Gastrocnemius medialis (tissue), 4 donors: ENCODE measurements at regions not wholly inside any gene's neighbourhood (a gene's known extent, or its start where the extent isn't known, plus 50 kb on each side); places are given as distances from the start of the nearest gene placed in this dataset.
"Not testable (repeated sequence)": the region's sequence is repeated elsewhere in the genome, so short reads cannot be mapped to it uniquely, and the experiment has no call there.

Source experiments
- ATAC-seq, 2 donors: fragments of 150-250 bp; one replicate each; pipeline ENCODE4 v1.9.1; 2016
- DNase-seq, 2 donors: peaks; one replicate each; pipeline ENCODE4 v3.0.0-alpha.2; 2019
- H3K27ac ChIP-seq, 4 donors: fragments of 200-600 bp; sonication (generic); 1 replicate in 1 of 4; 2 replicates in 3 of 4; pipeline ENCODE4 v1.5.1; 2016 to 2018; ENCODE audit warnings: mild to moderate bottlenecking in 2 of 4, moderate library complexity in 1 of 4
- H3K27me3 ChIP-seq, 3 donors: fragments of 200-600 bp; sonication (generic) in 2 of 3; 1 replicate in 1 of 3; 2 replicates in 2 of 3; pipeline versions ENCODE4 v1.5.1 to v1.6.0; 2016 to 2019; ENCODE audit warnings: mild to moderate bottlenecking in 1 of 3, moderate library complexity in 1 of 3
- H3K36me3 ChIP-seq, 2 donors: fragments of 200-600 bp; sonication (generic) in 1 of 2; one replicate each; pipeline ENCODE4 v1.5.1; 2017 to 2018
- H3K4me1 ChIP-seq, 2 donors: fragments of 200-600 bp; sonication (generic) in 1 of 2; one replicate each; pipeline ENCODE4 v1.5.1; 2016 to 2017; ENCODE audit warnings: mild to moderate bottlenecking in 2 of 2
- H3K4me3 ChIP-seq, 4 donors: fragments of 200-600 bp; sonication (generic) in 3 of 4; 1 replicate in 1 of 4; 2 replicates in 3 of 4; pipeline ENCODE4 v1.5.1; 2016 to 2019; ENCODE audit warnings: mild to moderate bottlenecking in 2 of 4
- H3K9me3 ChIP-seq, 3 donors: fragments of 200-600 bp; sonication (generic) in 2 of 3; 1 replicate in 1 of 3; 2 replicates in 2 of 3; pipeline ENCODE4 v1.5.1; 2016 to 2019
- POLR2A ChIP-seq, 2 donors: fragments of 450-650 bp; IDR thresholded peaks; one replicate each; pipeline ENCODE4 v1.6.1; 2017; ENCODE audit warnings: antibody characterized with exemption in 2 of 2, mild to moderate bottlenecking in 2 of 2, moderate library complexity in 2 of 2
- in situ Hi-C, 4 donors: fragments of 200-750 bp; cut with MboI; loops; one replicate each; pipeline versions ENCODE4 v1.15.0 to v1.8.0; 2017; ENCODE audit warnings: low sequenced_read_pairs in 4 of 4
- intact Hi-C: fragments of 100-400 bp; cut with DNase I; formaldehyde crosslinking; loops from one replicate; pipeline ENCODE4 v1.15.1; 2023; ENCODE audit warnings: low total_unique reads
- TF ChIP-seq, protein P1 (sequence below), 5 experiments: fragments of 450-650 bp in 3 of 5; fragments of 200-600 bp in 2 of 5; sonication (generic) in 2 of 5; IDR thresholded peaks in 4 of 5; conservative IDR thresholded peaks in 1 of 5; 1 replicate in 4 of 5; 2 replicates in 1 of 5; pipeline ENCODE4 v1.5.1; 2016 to 2019; ENCODE audit warnings: antibody characterized with exemption in 5 of 5, mild to moderate bottlenecking in 3 of 5, moderate library complexity in 3 of 5

DNA sequence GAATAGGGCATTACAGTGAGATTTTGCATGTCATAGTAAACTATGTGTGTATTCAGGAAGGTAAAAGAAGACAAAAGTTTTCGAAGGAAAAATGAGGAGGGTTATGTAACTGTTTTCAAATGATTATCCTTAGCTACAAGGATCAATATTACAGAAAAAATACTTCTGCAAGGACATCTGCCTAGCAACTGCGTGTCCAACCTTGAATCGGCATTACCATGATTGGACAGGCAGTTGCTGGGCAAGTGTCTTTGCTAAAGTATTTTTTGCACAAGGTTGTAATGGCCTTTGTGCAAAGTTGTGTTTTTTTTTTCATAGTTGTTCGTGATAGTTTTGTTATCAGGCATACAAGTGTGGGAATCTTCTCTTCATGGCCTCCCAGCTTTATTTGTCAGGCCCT, 136.8 kb downstream of the FASLG start:
- Histone ChIP-seq H3K36me3 (no peaks in the 10 kb centered on the region), H3K4me3 (no peak overlapping the region), H3K27me3 (no peaks in the 10 kb centered on the region), H3K9me3 (no peaks in the 10 kb centered on the region), H3K27ac (no peak overlapping the region), H3K4me1 (no peaks in the 10 kb centered on the region)
- ATAC-seq (no peak), DNase-seq (no peak)
- in situ Hi-C loops (no loop called here), intact Hi-C loops (no loop called here)
- TF ChIP-seq POLR2A (IDR thresholded peaks at IDR 0.05): no peak
- TF ChIP-seq, protein P1, sequence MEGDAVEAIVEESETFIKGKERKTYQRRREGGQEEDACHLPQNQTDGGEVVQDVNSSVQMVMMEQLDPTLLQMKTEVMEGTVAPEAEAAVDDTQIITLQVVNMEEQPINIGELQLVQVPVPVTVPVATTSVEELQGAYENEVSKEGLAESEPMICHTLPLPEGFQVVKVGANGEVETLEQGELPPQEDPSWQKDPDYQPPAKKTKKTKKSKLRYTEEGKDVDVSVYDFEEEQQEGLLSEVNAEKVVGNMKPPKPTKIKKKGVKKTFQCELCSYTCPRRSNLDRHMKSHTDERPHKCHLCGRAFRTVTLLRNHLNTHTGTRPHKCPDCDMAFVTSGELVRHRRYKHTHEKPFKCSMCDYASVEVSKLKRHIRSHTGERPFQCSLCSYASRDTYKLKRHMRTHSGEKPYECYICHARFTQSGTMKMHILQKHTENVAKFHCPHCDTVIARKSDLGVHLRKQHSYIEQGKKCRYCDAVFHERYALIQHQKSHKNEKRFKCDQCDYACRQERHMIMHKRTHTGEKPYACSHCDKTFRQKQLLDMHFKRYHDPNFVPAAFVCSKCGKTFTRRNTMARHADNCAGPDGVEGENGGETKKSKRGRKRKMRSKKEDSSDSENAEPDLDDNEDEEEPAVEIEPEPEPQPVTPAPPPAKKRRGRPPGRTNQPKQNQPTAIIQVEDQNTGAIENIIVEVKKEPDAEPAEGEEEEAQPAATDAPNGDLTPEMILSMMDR (IDR thresholded peaks at IDR 0.05 in 4 of 5, conservative IDR thresholded peaks at IDR 0.05 in 1 of 5): no peak

- H3K27me3 ChIP-seq, H3K9me3 ChIP-seq, intact Hi-C loops, H3K4me3 ChIP-seq, DNase-seq, H3K4me1 ChIP-seq, ATAC-seq, H3K36me3 ChIP-seq, H3K27ac ChIP-seq: not testable (repeated sequence)
- in situ Hi-C loops: loop anchor here in 1 of 4 donors (25.0 kb wide), 1 partner anchor 412 kb away; the partner anchor contains the start of gene TNFSF4
These were observed 140.9 kb downstream of the FASLG start for GRCh38 chr1:172799804-172800203.

GRCh38 chr1:172801771-172802322, 142.9 kb downstream of the FASLG start:
- no peaks in the 10 kb centered on the region for H3K27me3 ChIP-seq
- no peak for ATAC-seq
- H3K9me3 ChIP-seq: no peaks in the 10 kb centered on the region
- TF ChIP-seq, protein P1 (IDR thresholded peaks at IDR 0.05 in 4 of 5, conservative IDR thresholded peaks at IDR 0.05 in 1 of 5): no peak
- no peak for TF ChIP-seq POLR2A (IDR thresholded peaks at IDR 0.05)
- intact Hi-C loops: no loop called here
- no peak overlapping the region for H3K4me3 ChIP-seq
- no peaks in the 10 kb centered on the region for H3K4me1 ChIP-seq
- in situ Hi-C loops: loop anchor here in 1 of 4 donors (25.0 kb wide), 1 partner anchor 410 kb away; the partner anchor contains the start of gene TNFSF4
- no peak overlapping the region for H3K27ac ChIP-seq
- DNase-seq: no peak
- H3K36me3 ChIP-seq: no peaks in the 10 kb centered on the region

DNA sequence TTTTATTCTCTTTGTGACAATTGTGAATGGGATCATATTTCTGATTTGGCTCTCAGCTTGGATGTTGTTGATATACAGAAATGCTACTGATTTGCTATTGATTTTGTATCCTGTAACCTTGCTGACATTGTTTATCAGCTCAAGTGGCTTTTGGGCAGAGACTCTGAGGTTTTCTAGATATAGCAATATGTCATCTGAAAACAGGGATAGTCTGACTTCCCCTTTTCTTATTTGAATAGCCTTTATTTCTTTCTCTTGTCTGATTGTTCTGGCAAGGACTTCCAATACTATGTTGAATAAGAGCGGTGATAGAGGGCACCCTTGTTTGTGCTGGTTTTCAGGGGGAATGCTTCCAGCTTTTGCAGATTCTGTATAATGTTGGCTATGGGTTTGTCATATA, 150.8 kb downstream of the FASLG start:
- intact Hi-C loops (no loop called here), in situ Hi-C loops (loop anchor here in 1 of 4 donors (25.0 kb wide), 1 partner anchor 403 kb away; the partner anchor contains the start of gene TNFSF4)
- Histone ChIP-seq H3K9me3 (no peaks in the 10 kb centered on the region), H3K27me3 (no peaks in the 10 kb centered on the region), H3K4me3 (no peak overlapping the region), H3K36me3 (no peaks in the 10 kb centered on the region), H3K27ac (no peak overlapping the region), H3K4me1 (no peaks in the 10 kb centered on the region)
- TF ChIP-seq POLR2A (IDR thresholded peaks at IDR 0.05): no peak
- TF ChIP-seq, protein P1 (IDR thresholded peaks at IDR 0.05 in 4 of 5, conservative IDR thresholded peaks at IDR 0.05 in 1 of 5): no peak
- ATAC-seq (no peak), DNase-seq (no peak)

DNA sequence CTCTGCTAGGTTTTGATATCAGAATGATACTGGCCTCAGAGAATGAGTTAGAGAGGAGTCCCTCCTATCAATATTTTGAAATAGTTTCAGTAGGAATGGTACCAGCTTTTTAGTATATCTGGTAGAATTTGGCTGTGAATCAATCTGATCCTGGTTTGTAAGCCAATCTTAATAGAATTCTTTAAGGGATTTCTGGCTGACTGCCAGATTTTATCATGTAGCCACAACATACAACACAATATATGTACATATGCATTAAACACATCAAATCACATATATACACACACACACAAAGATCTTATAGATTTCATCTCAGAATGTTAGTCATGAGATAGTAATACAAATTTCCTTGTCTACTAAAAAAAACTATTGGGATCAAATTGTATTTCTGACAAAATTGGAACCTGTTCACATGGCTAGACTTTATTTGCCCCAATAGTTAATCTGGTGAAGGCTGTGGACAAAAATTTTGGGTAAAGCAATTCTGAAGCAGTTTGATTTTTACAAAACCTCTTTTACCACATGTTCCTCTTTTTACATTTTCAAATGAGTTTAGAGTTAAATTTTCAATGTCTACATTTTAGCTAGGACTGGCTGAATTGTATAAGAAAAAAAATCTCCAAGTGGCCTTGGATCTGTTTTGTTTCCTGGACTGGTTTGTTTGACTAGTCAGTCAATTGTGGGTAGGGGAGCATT, 151.7 kb downstream of the FASLG start:
- no peak overlapping the region for H3K27ac ChIP-seq
- no peak overlapping the region for H3K4me3 ChIP-seq
- DNase-seq (no peak), ATAC-seq (no peak)
- in situ Hi-C loops (loop anchor here in 1 of 4 donors (25.0 kb wide), 1 partner anchor 402 kb away; the partner anchor contains the start of gene TNFSF4), intact Hi-C loops (no loop called here)
- TF ChIP-seq, protein P1 (IDR thresholded peaks at IDR 0.05 in 4 of 5, conservative IDR thresholded peaks at IDR 0.05 in 1 of 5): no peak
- no peak for TF ChIP-seq POLR2A (IDR thresholded peaks at IDR 0.05)
- no peaks in the 10 kb centered on the region for H3K4me1 ChIP-seq
- no peaks in the 10 kb centered on the region for H3K36me3 ChIP-seq
- no peaks in the 10 kb centered on the region for H3K27me3 ChIP-seq
- no peaks in the 10 kb centered on the region for H3K9me3 ChIP-seq
